IPS-18a (cell line): ENCODE measurements at regions not wholly inside any gene's neighbourhood (a gene's known extent, or its start where the extent isn't known, plus 50 kb on each side); places are given as distances from the start of the nearest gene placed in this dataset.
"Not testable (repeated sequence)": the region's sequence is repeated elsewhere in the genome, so short reads cannot be mapped to it uniquely, and the experiment has no call there.

Source experiments
- H3K27ac ChIP-seq: one replicate; pipeline ENCODE4 v1.5.1; 2013; ENCODE audit warnings: low read length
- H3K27me3 ChIP-seq: one replicate; pipeline ENCODE4 v1.6.1; 2013; ENCODE audit warnings: mild to moderate bottlenecking, low read length; ENCODE audit not compliant: control insufficient read depth, insufficient read depth
- H3K36me3 ChIP-seq: one replicate; pipeline ENCODE4 v1.6.1; 2013; ENCODE audit warnings: low read depth, low read length; ENCODE audit not compliant: control insufficient read depth
- H3K4me1 ChIP-seq: one replicate; pipeline ENCODE4 v1.6.1; 2013; ENCODE audit warnings: low read depth, low read length; ENCODE audit not compliant: control insufficient read depth
- H3K4me3 ChIP-seq: one replicate; pipeline ENCODE4 v1.5.1; 2013; ENCODE audit warnings: low read length
- H3K9ac ChIP-seq: one replicate; pipeline ENCODE4 v1.6.1; 2013; ENCODE audit warnings: mild to moderate bottlenecking, low read length, moderate library complexity
- H3K9me3 ChIP-seq: one replicate; pipeline ENCODE4 v1.6.1; 2013; ENCODE audit warnings: low read depth, low read length; ENCODE audit not compliant: control insufficient read depth

- H3K36me3 ChIP-seq: no peaks in the 10 kb centered on the region
- no peak overlapping the region for H3K27ac ChIP-seq
- H3K4me1 ChIP-seq: no peaks in the 10 kb centered on the region
- H3K9ac ChIP-seq: no peak overlapping the region
- no peaks in the 10 kb centered on the region for H3K9me3 ChIP-seq
- H3K27me3 ChIP-seq: no peaks in the 10 kb centered on the region
- H3K4me3 ChIP-seq: no peak overlapping the region
These were observed 327.7 kb upstream of the TNC start for GRCh38 chr9:115445655-115446054.

DNA sequence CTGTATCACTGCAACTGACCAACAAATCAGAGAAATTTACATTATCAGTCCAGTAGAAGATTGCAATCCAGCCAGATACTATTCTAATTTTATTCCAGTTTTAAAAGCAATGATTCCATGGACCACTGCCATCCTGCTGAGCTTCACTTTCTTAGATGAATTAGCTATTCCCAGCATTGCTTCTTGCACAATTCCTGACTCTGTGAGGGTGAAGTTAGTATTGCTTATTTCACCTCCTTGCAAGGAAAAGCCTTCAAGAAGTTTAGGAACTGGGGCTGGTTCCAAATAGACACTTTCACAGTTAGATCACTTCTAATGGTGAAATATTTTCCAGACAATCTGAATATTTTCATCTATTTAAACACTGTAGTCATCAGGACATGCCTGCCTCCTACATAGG lies 338.6 kb upstream of the TNC start:
- H3K4me3 ChIP-seq: no peak overlapping the region
- no peaks in the 10 kb centered on the region for H3K36me3 ChIP-seq
- no peak overlapping the region for H3K9ac ChIP-seq
- no peak overlapping the region for H3K27ac ChIP-seq
- no peaks in the 10 kb centered on the region for H3K27me3 ChIP-seq
- no peaks in the 10 kb centered on the region for H3K9me3 ChIP-seq
- H3K4me1 ChIP-seq: no peaks in the 10 kb centered on the region

DNA sequence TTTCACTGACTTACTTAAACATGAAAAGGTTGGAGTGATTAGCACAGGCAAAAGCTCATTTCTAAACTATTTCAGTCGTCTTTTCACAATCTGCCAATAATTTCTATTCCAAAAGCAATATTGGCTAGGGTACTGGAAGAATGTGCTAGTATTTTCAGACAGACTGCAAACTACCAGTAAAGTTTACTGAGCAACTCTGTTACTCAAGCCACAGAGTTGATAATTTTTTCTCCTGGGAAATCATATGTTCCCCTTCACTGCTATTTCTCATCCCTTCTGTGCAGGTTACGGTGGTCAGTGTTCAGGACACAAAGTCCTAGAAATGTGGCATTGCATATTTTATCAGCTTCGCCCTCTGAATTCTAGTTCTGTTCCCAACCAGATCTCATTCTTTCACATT lies 343.3 kb upstream of the TNC start:
- H3K36me3 ChIP-seq: no peaks in the 10 kb centered on the region
- H3K27me3 ChIP-seq: no peaks in the 10 kb centered on the region
- H3K9ac ChIP-seq: no peak overlapping the region
- H3K9me3 ChIP-seq: no peaks in the 10 kb centered on the region
- H3K4me1 ChIP-seq: no peaks in the 10 kb centered on the region
- no peak overlapping the region for H3K27ac ChIP-seq
- no peak overlapping the region for H3K4me3 ChIP-seq

- H3K9me3 ChIP-seq: no peaks in the 10 kb centered on the region
These were observed 344.7 kb upstream of the TNC start for GRCh38 chr9:115462623-115463022.

DNA sequence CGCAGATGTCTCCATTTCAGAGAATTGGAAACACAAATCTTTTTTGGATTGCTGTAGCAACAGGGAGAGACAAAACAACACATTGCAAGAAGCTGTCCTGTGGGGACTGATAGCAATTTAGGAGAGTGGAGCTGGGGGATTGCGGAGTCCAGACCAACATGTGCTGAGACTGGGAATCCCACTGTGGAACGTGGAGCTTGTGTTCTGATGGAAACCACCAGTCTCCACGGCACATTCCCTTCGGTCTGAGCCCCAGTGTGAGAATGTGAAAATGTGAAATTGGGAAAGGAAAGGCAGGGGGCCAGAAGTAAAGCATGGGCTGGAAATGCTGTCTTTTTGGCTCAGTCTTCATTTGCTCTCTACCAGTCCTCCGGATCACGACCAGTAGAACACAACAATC lies 348.8 kb upstream of the TNC start:
- no peak overlapping the region for H3K27ac ChIP-seq
- no peak overlapping the region for H3K4me3 ChIP-seq
- H3K9me3 ChIP-seq: peaks cover 4% of the 10 kb centered on the region
- no peaks in the 10 kb centered on the region for H3K36me3 ChIP-seq
- no peaks in the 10 kb centered on the region for H3K27me3 ChIP-seq
- H3K9ac ChIP-seq: no peak overlapping the region
- H3K4me1 ChIP-seq: peaks cover 23% of the 10 kb centered on the region

More at GRCh38 chr9:115462623-115463022, 344.7 kb upstream of the TNC start:
- H3K4me1 ChIP-seq: no peaks in the 10 kb centered on the region
- no peaks in the 10 kb centered on the region for H3K36me3 ChIP-seq
- no peaks in the 10 kb centered on the region for H3K27me3 ChIP-seq
- no peak overlapping the region for H3K4me3 ChIP-seq
- H3K9ac ChIP-seq: no peak overlapping the region
- no peak overlapping the region for H3K27ac ChIP-seq

DNA sequence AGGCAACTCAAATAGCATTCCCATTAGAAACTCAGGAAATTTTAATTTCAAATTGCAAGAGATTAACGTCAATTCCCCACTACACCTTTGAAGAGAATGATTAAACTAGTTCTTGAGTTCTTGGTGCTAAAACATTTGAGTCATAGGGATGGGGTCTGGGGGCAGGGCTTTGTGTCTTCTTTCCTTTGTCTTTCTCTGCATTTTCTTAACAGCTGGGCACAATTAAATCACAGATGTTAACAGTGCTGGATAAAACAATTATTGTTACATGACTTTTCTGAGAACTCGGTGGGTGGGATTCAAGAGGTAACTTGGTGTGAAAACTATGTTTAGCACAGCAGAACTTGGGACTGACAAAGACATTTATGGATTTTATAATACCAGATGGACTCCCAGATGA lies 351.9 kb upstream of the TNC start:
- Histone ChIP-seq H3K9ac (no peak overlapping the region), H3K27me3 (no peaks in the 10 kb centered on the region), H3K4me1 (peaks cover 35% of the 10 kb centered on the region), H3K36me3 (no peaks in the 10 kb centered on the region), H3K4me3 (no peak overlapping the region), H3K27ac (no peak overlapping the region), H3K9me3 (peaks cover 4% of the 10 kb centered on the region)

- not testable (repeated sequence) for H3K27me3 ChIP-seq, H3K9me3 ChIP-seq, H3K36me3 ChIP-seq
- H3K4me1 ChIP-seq: peaks cover 35% of the 10 kb centered on the region
- peak overlapping the region; percentile 2 for H3K9ac ChIP-seq
- peak overlapping the region; percentile 54 for H3K4me3 ChIP-seq
- peak overlapping the region; percentile 2 for H3K27ac ChIP-seq
These were observed 355.1 kb upstream of the TNC start for GRCh38 chr9:115473032-115473431.

- Histone ChIP-seq H3K27me3 (no peaks in the 10 kb centered on the region), H3K36me3 (peaks cover 7% of the 10 kb centered on the region)
These were observed 363.8 kb upstream of the TNC start for GRCh38 chr9:115481769-115482168.

GRCh38 chr9:115482747-115483146 lies 364.8 kb upstream of the TNC start:
- no peak overlapping the region for H3K27ac ChIP-seq
- peaks cover 7% of the 10 kb centered on the region for H3K36me3 ChIP-seq
- H3K9ac ChIP-seq: no peak overlapping the region
- H3K27me3 ChIP-seq: no peaks in the 10 kb centered on the region
- H3K4me3 ChIP-seq: no peak overlapping the region
- H3K9me3 ChIP-seq: no peaks in the 10 kb centered on the region
- H3K4me1 ChIP-seq: peaks cover 16% of the 10 kb centered on the region

More at GRCh38 chr9:115481769-115482168, 363.8 kb upstream of the TNC start:
- Histone ChIP-seq H3K4me1 (peaks cover 16% of the 10 kb centered on the region), H3K27ac (no peak overlapping the region), H3K9me3 (no peaks in the 10 kb centered on the region), H3K4me3 (no peak overlapping the region), H3K9ac (no peak overlapping the region)

DNA sequence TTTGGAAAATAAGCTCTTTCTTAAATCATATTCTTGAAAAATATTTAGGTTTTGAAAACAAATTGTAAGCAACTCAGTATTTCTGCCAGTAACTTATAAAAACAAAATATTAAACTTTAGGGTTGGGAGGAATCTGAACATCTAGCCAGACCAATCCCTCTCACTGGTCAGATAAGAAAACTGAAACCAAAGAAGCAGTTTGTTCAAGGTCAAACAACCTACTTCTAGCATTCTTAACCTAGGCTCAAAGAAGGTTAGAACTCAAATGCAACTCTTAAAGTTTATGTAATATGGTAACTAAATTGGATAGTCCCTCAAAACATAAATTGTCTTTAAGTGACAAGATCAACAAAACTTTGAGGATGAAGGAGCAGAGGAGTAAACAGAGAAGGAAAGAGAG lies 374.9 kb upstream of the TNC start:
- no peak overlapping the region for H3K9ac ChIP-seq
- no peak overlapping the region for H3K4me3 ChIP-seq
- no peaks in the 10 kb centered on the region for H3K9me3 ChIP-seq
- H3K36me3 ChIP-seq: peaks cover 4% of the 10 kb centered on the region
- no peaks in the 10 kb centered on the region for H3K27me3 ChIP-seq
- no peak overlapping the region for H3K27ac ChIP-seq
- H3K4me1 ChIP-seq: peaks cover 6% of the 10 kb centered on the region

DNA sequence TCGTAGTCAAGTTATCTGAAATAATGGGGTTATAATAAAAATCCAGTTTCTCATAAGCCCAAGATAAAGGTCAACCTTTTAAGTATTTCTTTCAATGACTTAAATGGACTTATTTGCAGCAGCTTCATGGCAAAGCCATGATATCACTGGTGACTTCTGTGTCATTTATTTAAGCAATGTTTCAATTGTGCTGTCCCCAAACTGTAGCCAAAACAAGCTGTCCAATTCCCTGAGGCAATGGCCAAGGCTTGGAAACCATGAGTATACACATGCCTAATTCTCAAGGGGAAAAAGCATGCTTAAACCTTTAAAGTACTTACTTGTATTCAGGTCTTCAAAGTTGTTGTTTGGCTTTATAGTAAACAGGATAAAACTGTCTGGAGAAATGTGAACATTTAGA lies 376.4 kb upstream of the TNC start:
- H3K9ac ChIP-seq: no peak overlapping the region
- H3K4me3 ChIP-seq: no peak overlapping the region
- H3K9me3 ChIP-seq: no peaks in the 10 kb centered on the region
- no peak overlapping the region for H3K27ac ChIP-seq
- peaks cover 6% of the 10 kb centered on the region for H3K4me1 ChIP-seq
- H3K36me3 ChIP-seq: peaks cover 3% of the 10 kb centered on the region
- H3K27me3 ChIP-seq: no peaks in the 10 kb centered on the region

DNA sequence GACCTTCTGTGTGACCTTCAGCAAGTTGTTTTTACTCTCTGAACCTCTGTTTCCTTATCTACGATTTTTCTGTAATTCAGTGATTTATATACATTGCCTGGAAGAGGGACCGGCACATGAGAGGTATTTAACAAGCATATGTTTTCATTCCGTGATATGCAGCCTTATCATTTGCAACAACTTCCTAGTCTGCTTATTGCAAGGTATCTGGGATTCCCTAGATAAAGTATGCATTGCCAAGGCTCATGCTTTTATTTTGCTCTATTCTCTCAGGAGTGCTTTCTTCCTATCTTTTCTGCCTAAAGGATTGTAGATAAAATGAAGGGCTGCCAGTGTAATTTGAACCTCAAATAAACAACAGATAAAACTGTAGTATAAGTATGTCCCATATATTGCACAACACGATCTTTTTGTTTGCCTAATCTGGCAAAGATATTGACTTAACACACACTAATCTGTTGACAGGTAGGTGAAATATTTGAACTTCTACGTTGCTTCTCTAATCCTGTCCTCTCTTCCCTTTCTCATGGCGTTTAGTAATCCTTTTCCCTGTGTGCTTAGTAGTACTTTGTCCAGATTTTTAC lies 377.2 kb upstream of the TNC start:
- Histone ChIP-seq H3K9ac (no peak overlapping the region), H3K4me3 (no peak overlapping the region), H3K9me3 (no peaks in the 10 kb centered on the region), H3K27ac (no peak overlapping the region), H3K36me3 (peaks cover 3% of the 10 kb centered on the region), H3K27me3 (no peaks in the 10 kb centered on the region), H3K4me1 (peaks cover 6% of the 10 kb centered on the region)
